Caco-2 (cell line): ENCODE measurements at regions not wholly inside any gene's neighbourhood (a gene's known extent, or its start where the extent isn't known, plus 50 kb on each side); places are given as distances from the start of the nearest gene placed in this dataset.

Experiments used
- BruUV-seq: library from RNA; stranded (reverse); fragments of 400-500 nt; replicated peaks from 2 replicates; lab custom pipeline; 2021; lab: Mats Ljungman, UMichigan
- CTCF ChIA-PET: fragments of 300-600 bp; sonication (Branson Sonifier 250); formaldehyde crosslinking; loops from one replicate; lab custom pipeline; 2022; ENCODE audit warnings: antibody characterized with exemption; lab: Charles Lee
- POLR2A ChIA-PET: fragments of 300-600 bp; sonication (Branson Sonifier 250); formaldehyde crosslinking; loops from one replicate; lab custom pipeline; 2022; ENCODE audit warnings: antibody characterized with exemption; lab: Charles Lee
- DNase-seq, 2 experiments: peaks; one replicate each; pipeline versions ENCODE4 v3.0.0 to v3.0.0-alpha.2; 2020 to 2022
- H3K27me3 ChIP-seq: replicated peaks from 2 replicates; pipeline ENCODE4 v1.6.0; 2011; ENCODE audit warnings: low read length; ENCODE audit not compliant: control insufficient read depth, insufficient read depth
- H3K36me3 ChIP-seq: 2 replicates; pipeline ENCODE4 v1.5.1; 2011; ENCODE audit warnings: low read length; ENCODE audit not compliant: control insufficient read depth, insufficient read depth
- H3K4me1 ChIP-seq: fragments of 250-450 bp; sonication (Bioruptor Pico); 2 replicates; pipeline ENCODE4 v1.5.1; 2020; ENCODE audit warnings: mild to moderate bottlenecking
- H3K4me3 ChIP-seq: 2 replicates; pipeline ENCODE4 v1.5.1; 2011; ENCODE audit warnings: low read depth, mild to moderate bottlenecking, control low read depth, low read length
- H3K9me3 ChIP-seq: fragments of 250-450 bp; sonication (Bioruptor Pico); 2 replicates; pipeline ENCODE4 v1.5.1; 2020; ENCODE audit warnings: mild to moderate bottlenecking, moderate library complexity
- H3K27ac Mint-ChIP-seq: one replicate; pipeline ENCODE4 v1.8.0; 2022; ENCODE audit warnings: mixed read lengths; ENCODE audit not compliant: unreplicated experiment
- H3K27me3 Mint-ChIP-seq: one replicate; pipeline ENCODE4 v1.8.0; 2022; ENCODE audit warnings: mixed read lengths; ENCODE audit not compliant: insufficient read depth, unreplicated experiment
- H3K36me3 Mint-ChIP-seq: one replicate; pipeline ENCODE4 v1.8.0; 2022; ENCODE audit warnings: mild to moderate bottlenecking, mixed read lengths; ENCODE audit not compliant: insufficient read depth, unreplicated experiment
- H3K4me1 Mint-ChIP-seq: one replicate; pipeline ENCODE4 v1.8.0; 2022; ENCODE audit warnings: low read depth, mixed read lengths; ENCODE audit not compliant: unreplicated experiment
- H3K4me3 Mint-ChIP-seq: one replicate; pipeline ENCODE4 v1.8.0; 2022; ENCODE audit warnings: mild to moderate bottlenecking, moderate library complexity, mixed read lengths; ENCODE audit not compliant: unreplicated experiment
- H3K9me3 Mint-ChIP-seq: one replicate; pipeline ENCODE4 v1.8.0; 2022; ENCODE audit warnings: mixed read lengths; ENCODE audit not compliant: unreplicated experiment
- CTCF ChIP-seq, 2 experiments: fragments of 200-600 bp in 1 of 2; IDR thresholded peaks; 1 replicate in 1 of 2; 2 replicates in 1 of 2; pipeline versions ENCODE4 v1.5.1 to v1.8.0; 2011 to 2022; ENCODE audit warnings: antibody characterized with exemption in 1 of 2, control low read depth in 1 of 2, inconsistent platforms in 1 of 2, low read depth in 1 of 2, low read length in 1 of 2, mild to moderate bottlenecking in 1 of 2, moderate library complexity in 1 of 2; ENCODE audit not compliant: insufficient read depth in 1 of 2, severe bottlenecking in 1 of 2, unreplicated experiment in 1 of 2
- intact Hi-C: fragments of 100-400 bp; cut with micrococcal nuclease; formaldehyde crosslinking; loops from one replicate; pipeline ENCODE4 v1.10.0; 2022; ENCODE audit not compliant: unreplicated experiment

DNA sequence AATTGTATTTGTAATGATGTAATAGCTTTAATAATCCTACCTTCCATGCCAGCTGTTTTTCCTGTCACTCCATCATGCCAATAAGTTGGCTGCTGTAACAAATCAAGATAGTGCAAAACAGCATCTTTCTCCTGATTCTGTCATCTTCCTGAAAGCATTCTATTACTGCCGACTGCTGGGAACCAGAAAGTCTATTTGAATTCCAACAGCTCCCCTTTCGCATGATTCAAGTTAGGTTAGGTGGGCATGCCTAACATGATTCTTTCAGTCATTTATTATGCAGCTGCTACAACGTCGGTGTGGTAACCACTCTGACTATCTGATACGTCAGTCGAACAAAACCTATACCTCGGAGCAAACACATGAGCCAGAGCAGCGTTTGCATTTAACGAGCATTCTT, 127.9 kb upstream of the DMD start:
- DNase-seq: no peak
- H3K27ac Mint-ChIP-seq: no peak overlapping the region
- H3K27me3 ChIP-seq: no peaks in the 10 kb centered on the region
- H3K4me3 Mint-ChIP-seq: peak overlapping the region; percentile 24
- H3K9me3 Mint-ChIP-seq: no peaks in the 10 kb centered on the region
- no peaks in the 10 kb centered on the region for H3K36me3 Mint-ChIP-seq
- H3K27me3 Mint-ChIP-seq: peaks cover 3% of the 10 kb centered on the region
- ChIA-PET CTCF (no interaction called here), POLR2A (no interaction called here)
- no peaks in the 10 kb centered on the region for H3K9me3 ChIP-seq
- no peak for TF ChIP-seq CTCF (IDR thresholded peaks at IDR 0.05; ENCODE audit: insufficient read depth in 1 of 2, low read depth in 1 of 2, low read length in 1 of 2, severe bottlenecking in 1 of 2, unreplicated experiment in 1 of 2)
- H3K36me3 ChIP-seq: no peaks in the 10 kb centered on the region
- intact Hi-C loops: no loop called here
- no peaks in the 10 kb centered on the region for H3K4me1 Mint-ChIP-seq
- no peaks in the 10 kb centered on the region for H3K4me1 ChIP-seq
- no peak overlapping the region for H3K4me3 ChIP-seq
- BruUV-seq: no TSS peak

- peak; percentile 37 to 49 for TF ChIP-seq CTCF (IDR thresholded peaks at IDR 0.05; ENCODE audit: insufficient read depth in 1 of 2, low read depth in 1 of 2, low read length in 1 of 2, severe bottlenecking in 1 of 2, unreplicated experiment in 1 of 2)
- Histone ChIP-seq H3K36me3 (no peaks in the 10 kb centered on the region), H3K9me3 (no peaks in the 10 kb centered on the region), H3K4me1 (no peaks in the 10 kb centered on the region), H3K27me3 (no peaks in the 10 kb centered on the region), H3K4me3 (no peak overlapping the region)
- no TSS peak for BruUV-seq
- DNase-seq: peak in 1 of 2 experiments; percentile 9
- no peak overlapping the region for H3K4me3 Mint-ChIP-seq
- H3K27ac Mint-ChIP-seq: no peak overlapping the region
- H3K36me3 Mint-ChIP-seq: no peaks in the 10 kb centered on the region
- intact Hi-C loops: loop anchor here (2.0 kb wide), 2 partner anchors 806 to 854 kb away; no protein-coding TSS in a partner anchor
- POLR2A ChIA-PET: no interaction called here
- CTCF ChIA-PET: no interaction called here
- peaks cover 3% of the 10 kb centered on the region for H3K27me3 Mint-ChIP-seq
- H3K4me1 Mint-ChIP-seq: no peaks in the 10 kb centered on the region
- no peaks in the 10 kb centered on the region for H3K9me3 Mint-ChIP-seq
Measured at GRCh38 chrX:33336783-33337182, 125.4 kb upstream of the DMD start.

DNA sequence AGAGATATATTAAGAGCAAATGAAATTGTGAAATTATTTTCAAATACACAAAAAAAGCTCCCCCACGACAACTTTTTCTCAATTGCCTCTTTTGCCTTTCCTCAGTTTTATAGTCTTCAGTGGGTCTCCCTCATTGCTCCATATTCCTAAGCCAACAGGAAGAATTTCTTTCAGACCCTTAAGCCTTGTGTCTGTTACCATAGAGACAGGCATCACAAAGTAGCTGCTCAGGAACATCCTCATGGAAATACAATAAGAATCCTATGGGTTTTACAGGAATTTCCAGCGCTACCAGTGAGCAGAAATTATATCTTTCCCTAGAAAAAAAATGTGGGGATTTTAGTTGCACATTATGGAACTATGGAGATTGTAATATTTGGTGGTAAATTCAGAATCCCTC, 121.9 kb upstream of the DMD start:
- H3K4me1 ChIP-seq: no peaks in the 10 kb centered on the region
- no peak for TF ChIP-seq CTCF (IDR thresholded peaks at IDR 0.05; ENCODE audit: insufficient read depth in 1 of 2, low read depth in 1 of 2, low read length in 1 of 2, severe bottlenecking in 1 of 2, unreplicated experiment in 1 of 2)
- Mint-ChIP-seq H3K4me1 (no peaks in the 10 kb centered on the region), H3K27me3 (no peaks in the 10 kb centered on the region), H3K36me3 (no peaks in the 10 kb centered on the region), H3K9me3 (no peaks in the 10 kb centered on the region), H3K27ac (no peak overlapping the region), H3K4me3 (no peak overlapping the region)
- H3K4me3 ChIP-seq: no peak overlapping the region
- H3K9me3 ChIP-seq: no peaks in the 10 kb centered on the region
- CTCF ChIA-PET: no interaction called here
- no TSS peak for BruUV-seq
- no peaks in the 10 kb centered on the region for H3K27me3 ChIP-seq
- POLR2A ChIA-PET: no interaction called here
- no peak for DNase-seq
- no peaks in the 10 kb centered on the region for H3K36me3 ChIP-seq
- intact Hi-C loops: no loop called here
